Hepatocyte (in vitro differentiated cells): ENCODE measurements at regions not wholly inside any gene's neighbourhood (a gene's known extent, or its start where the extent isn't known, plus 50 kb on each side); places are given as distances from the start of the nearest gene placed in this dataset.

Experiments used
- DNase-seq: peaks from one replicate; pipeline ENCODE4 v3.0.0-alpha.2; 2016; ENCODE audit warnings: low spot score
- H2AFZ ChIP-seq: fragments of 200-600 bp; sonication (generic); 2 replicates; pipeline ENCODE4 v1.6.0; 2016; ENCODE audit warnings: antibody characterized with exemption, mild to moderate bottlenecking
- H3K27ac ChIP-seq: fragments of 200-600 bp; sonication (generic); 2 replicates; pipeline ENCODE4 v1.5.1; 2016; ENCODE audit warnings: mild to moderate bottlenecking
- H3K27me3 ChIP-seq: fragments of 200-600 bp; sonication (generic); 2 replicates; pipeline ENCODE4 v1.6.1; 2016
- H3K36me3 ChIP-seq: fragments of 200-600 bp; sonication (generic); replicated peaks from 2 replicates; pipeline ENCODE4 v1.5.1; 2016; ENCODE audit warnings: low read depth; ENCODE audit not compliant: insufficient read depth
- H3K4me1 ChIP-seq: fragments of 200-600 bp; sonication (generic); 2 replicates; pipeline ENCODE4 v1.5.1; 2016; ENCODE audit warnings: mild to moderate bottlenecking, moderate library complexity; ENCODE audit not compliant: insufficient read depth
- H3K4me2 ChIP-seq: fragments of 200-600 bp; sonication (generic); 2 replicates; pipeline ENCODE4 v1.6.0; 2016
- H3K4me3 ChIP-seq: fragments of 200-600 bp; sonication (generic); 2 replicates; pipeline ENCODE4 v1.5.1; 2016; ENCODE audit warnings: mild to moderate bottlenecking
- H3K79me2 ChIP-seq: fragments of 200-600 bp; sonication (generic); 2 replicates; pipeline ENCODE4 v1.6.0; 2017; ENCODE audit warnings: mild to moderate bottlenecking
- H3K9me2 ChIP-seq: fragments of 200-600 bp; sonication (generic); replicated peaks from 2 replicates; pipeline ENCODE4 v1.6.0; 2017; ENCODE audit warnings: mild to moderate bottlenecking; ENCODE audit not compliant: insufficient read depth
- H3K9me3 ChIP-seq: fragments of 200-600 bp; sonication (generic); 2 replicates; pipeline ENCODE4 v1.5.1; 2016; ENCODE audit warnings: low read depth, mild to moderate bottlenecking
- H4K20me1 ChIP-seq: fragments of 200-600 bp; sonication (generic); 2 replicates; pipeline ENCODE4 v1.6.0; 2016; ENCODE audit warnings: mild to moderate bottlenecking; ENCODE audit not compliant: insufficient read depth, poor library complexity, severe bottlenecking
- CTCF ChIP-seq: fragments of 200-600 bp; sonication (generic); IDR thresholded peaks from 2 replicates; pipeline ENCODE4 v1.5.1; 2016; ENCODE audit warnings: antibody characterized with exemption, mild to moderate bottlenecking; ENCODE audit not compliant: poor library complexity
- EZH2 ChIP-seq: fragments of 200-600 bp; sonication (generic); IDR thresholded peaks from 2 replicates; pipeline ENCODE4 v1.6.1; 2016; ENCODE audit warnings: antibody characterized with exemption, mild to moderate bottlenecking, borderline replicate concordance
- EZH2phosphoT487 ChIP-seq: fragments of 200-600 bp; sonication (generic); IDR thresholded peaks from one replicate; pipeline ENCODE4 v1.6.1; 2018; ENCODE audit warnings: antibody characterized with exemption, mild to moderate bottlenecking, low read depth, moderate library complexity; ENCODE audit not compliant: unreplicated experiment, severe bottlenecking
- WGBS: methylation state at CpG from one replicate; pipeline ENCODE4 v1.1.6; 2016; ENCODE audit warnings: low lambda C conversion rate; ENCODE audit errors: missing lambda C conversion rate; 5-methylcytosine and 5-hydroxymethylcytosine counted together

GRCh38 chr2:173652311-173652710, 297.6 kb downstream of the CDCA7 start:
- Histone ChIP-seq H3K9me3 (no peaks in the 10 kb centered on the region), H3K79me2 (no peaks in the 10 kb centered on the region), H3K4me1 (peaks cover 47% of the 10 kb centered on the region), H3K4me3 (no peak overlapping the region), H3K4me2 (no peak overlapping the region), H4K20me1 (no peaks in the 10 kb centered on the region), H3K27me3 (no peaks in the 10 kb centered on the region), H2AFZ (no peak overlapping the region), H3K27ac (peak overlapping the region; percentile 87), H3K36me3 (no peaks in the 10 kb centered on the region), H3K9me2 (no peaks in the 10 kb centered on the region)
- WGBS: 70% methylated on average over 1 of the region's 1 CpG
- DNase-seq: peak; percentile 59
- TF ChIP-seq EZH2: no peak

GRCh38 chr2:173652767-173653431, 298.2 kb downstream of the CDCA7 start:
- WGBS: 33% methylated on average over 10 of the region's 10 CpGs
- H2AFZ ChIP-seq: no peak overlapping the region
- H3K27ac ChIP-seq: peak overlapping the region; percentile 87

GRCh38 chr2:173653432-173653805, 298.7 kb downstream of the CDCA7 start:
- Histone ChIP-seq H3K27me3 (no peaks in the 10 kb centered on the region), H3K9me3 (no peaks in the 10 kb centered on the region), H3K4me2 (peak overlapping the region; percentile 23), H3K36me3 (no peaks in the 10 kb centered on the region), H3K79me2 (no peaks in the 10 kb centered on the region), H3K9me2 (no peaks in the 10 kb centered on the region), H2AFZ (no peak overlapping the region), H3K4me1 (peaks cover 38% of the 10 kb centered on the region), H3K27ac (peak overlapping the region; percentile 75), H3K4me3 (no peak overlapping the region), H4K20me1 (no peaks in the 10 kb centered on the region)
- no peak for DNase-seq
- TF ChIP-seq EZH2 (no peak), EZH2phosphoT487 (no peak), CTCF (no peak)
- 94% methylated on average over 6 of the region's 6 CpGs for WGBS

More at GRCh38 chr2:173652767-173653431, 298.2 kb downstream of the CDCA7 start:
- H3K4me3 ChIP-seq: no peak overlapping the region
- TF ChIP-seq EZH2 (no peak), EZH2phosphoT487 (no peak), CTCF (no peak)
- H3K79me2 ChIP-seq: no peaks in the 10 kb centered on the region
- no peaks in the 10 kb centered on the region for H3K27me3 ChIP-seq
- H3K4me1 ChIP-seq: peaks cover 41% of the 10 kb centered on the region
- H3K9me2 ChIP-seq: no peaks in the 10 kb centered on the region
- no peaks in the 10 kb centered on the region for H3K9me3 ChIP-seq
- no peaks in the 10 kb centered on the region for H3K36me3 ChIP-seq
- H4K20me1 ChIP-seq: no peaks in the 10 kb centered on the region
- DNase-seq: peak; percentile 87
- H3K4me2 ChIP-seq: peak overlapping the region; percentile 23

GRCh38 chr2:173654161-173654895, 299.7 kb downstream of the CDCA7 start:
- H4K20me1 ChIP-seq: no peaks in the 10 kb centered on the region
- WGBS: 79% methylated on average over 10 of the region's 10 CpGs
- H3K36me3 ChIP-seq: no peaks in the 10 kb centered on the region
- H3K9me3 ChIP-seq: no peaks in the 10 kb centered on the region
- TF ChIP-seq EZH2 (no peak), EZH2phosphoT487 (no peak), CTCF (no peak)
- H3K4me2 ChIP-seq: no peak overlapping the region
- no peak overlapping the region for H3K4me3 ChIP-seq
- peaks cover 29% of the 10 kb centered on the region for H3K4me1 ChIP-seq
- no peaks in the 10 kb centered on the region for H3K79me2 ChIP-seq
- no peak for DNase-seq
- no peaks in the 10 kb centered on the region for H3K27me3 ChIP-seq
- no peak overlapping the region for H2AFZ ChIP-seq
- no peak overlapping the region for H3K27ac ChIP-seq
- no peaks in the 10 kb centered on the region for H3K9me2 ChIP-seq
